ENCODE measurements at regions not wholly inside any gene's neighbourhood (a gene's known extent, or its start where the extent isn't known, plus 50 kb on each side); places are given as distances from the start of the nearest gene placed in this dataset.

DNA sequence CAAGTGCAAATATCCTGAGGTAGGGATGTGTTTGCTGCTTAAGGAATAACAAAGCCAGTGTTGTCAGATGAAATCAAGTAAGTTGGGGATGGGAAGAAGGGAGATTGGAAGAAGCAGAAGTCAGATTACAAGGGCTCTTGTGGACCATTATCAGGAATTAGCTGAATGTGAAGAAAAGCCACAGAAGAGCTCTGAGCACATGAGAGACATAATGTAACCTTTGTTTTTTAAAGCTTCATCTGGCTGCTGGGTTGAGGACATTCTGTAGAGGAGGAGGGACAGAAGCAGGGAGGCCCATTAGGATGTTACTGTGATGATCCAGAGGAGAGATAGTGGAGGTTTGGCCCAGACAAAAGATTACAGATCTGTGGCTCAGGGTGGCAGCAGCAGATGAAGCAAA is 111.7 kb downstream of the DUSP10 start:
- no peak overlapping the region for H3K4me3 ChIP-seq (ENCODE audit: low read depth, low read length)
- DNase-seq (ENCODE audit: low read depth), result no peak
- no peak for TF ChIP-seq CTCF (IDR thresholded peaks at IDR 0.05; ENCODE audit: insufficient read depth, low read depth, low read length)

DNA sequence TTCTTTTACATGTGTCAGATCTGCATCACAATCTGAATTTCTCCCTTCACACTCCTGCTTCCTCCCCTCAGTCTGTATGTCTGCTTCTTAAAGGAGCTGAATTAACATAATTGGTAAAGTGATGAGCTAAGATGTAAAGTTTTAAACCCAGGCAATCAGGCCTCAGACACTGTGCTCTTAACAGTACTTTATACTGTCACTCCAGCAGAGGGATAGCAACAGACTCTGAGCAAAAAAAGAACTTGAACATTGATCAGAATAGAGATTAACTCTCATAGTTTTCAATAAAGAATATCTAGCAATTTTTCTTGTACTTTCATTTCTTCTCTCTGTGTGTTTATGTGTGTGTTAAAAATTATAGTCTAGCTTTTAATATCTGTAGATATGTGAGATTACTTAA is 110.3 kb downstream of the DUSP10 start:
- no peak for TF ChIP-seq CTCF (IDR thresholded peaks at IDR 0.05; ENCODE audit: insufficient read depth, low read depth, low read length)
- DNase-seq (ENCODE audit: low read depth), result no peak
- no peak overlapping the region for H3K4me3 ChIP-seq (ENCODE audit: low read depth, low read length)

GRCh38 chr1:221632072-221632471 is 109.8 kb downstream of the DUSP10 start:
- DNase-seq (ENCODE audit: low read depth), result no peak
- TF ChIP-seq CTCF (IDR thresholded peaks at IDR 0.05; ENCODE audit: insufficient read depth, low read depth, low read length), result no peak
- H3K4me3 ChIP-seq (ENCODE audit: low read depth, low read length), result no peak overlapping the region

GRCh38 chr1:221633841-221634409 is 108.0 kb downstream of the DUSP10 start:
- no peak for DNase-seq (ENCODE audit: low read depth)
- no peak for TF ChIP-seq CTCF (IDR thresholded peaks at IDR 0.05; ENCODE audit: insufficient read depth, low read depth, low read length)

DNA sequence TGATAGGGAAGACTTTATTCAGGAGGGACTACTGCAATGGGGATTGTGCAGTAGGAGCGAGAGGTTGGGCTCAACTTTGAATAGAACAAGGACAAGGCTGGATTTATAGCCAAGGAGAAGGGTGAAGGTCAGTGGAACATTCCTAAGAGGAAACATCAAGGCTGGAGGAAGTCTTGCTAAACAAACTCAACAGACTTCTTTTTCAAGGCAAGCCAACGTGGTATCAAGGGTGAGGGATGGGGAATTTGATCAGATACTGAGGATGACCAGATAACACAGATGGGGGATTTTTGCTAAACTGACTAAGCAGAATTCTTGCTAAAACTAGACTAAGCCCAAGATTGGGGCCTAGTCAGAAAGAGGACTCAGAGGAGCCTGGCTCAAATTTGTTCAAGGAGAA is 107.3 kb downstream of the DUSP10 start:
- DNase-seq (ENCODE audit: low read depth), result peak; percentile 42
- no peak overlapping the region for H3K4me3 ChIP-seq (ENCODE audit: low read depth, low read length)
- TF ChIP-seq CTCF (IDR thresholded peaks at IDR 0.05; ENCODE audit: insufficient read depth, low read depth, low read length), result no peak

More at GRCh38 chr1:221633841-221634409, 108.0 kb downstream of the DUSP10 start:
- no peak overlapping the region for H3K4me3 ChIP-seq (ENCODE audit: low read depth, low read length)

DNA sequence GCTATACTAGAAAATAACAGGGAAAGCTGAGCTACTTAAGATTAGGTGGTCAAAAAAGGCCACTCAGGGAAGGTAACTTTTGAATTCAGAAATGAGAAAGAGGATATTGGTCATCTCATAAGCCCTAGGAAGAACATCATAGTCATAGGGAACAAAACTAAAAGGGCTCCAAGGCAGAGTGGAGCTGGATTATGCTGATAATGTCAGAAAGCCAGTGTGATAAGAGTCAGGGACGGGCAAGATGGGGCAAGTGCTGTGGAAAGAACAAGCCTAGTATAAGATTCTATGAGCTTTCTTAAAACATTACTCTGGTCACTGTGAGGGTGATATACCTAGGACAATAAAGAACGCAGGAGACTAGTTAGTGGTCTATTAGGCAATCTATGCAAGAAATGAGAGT is 106.6 kb downstream of the DUSP10 start:
- DNase-seq (ENCODE audit: low read depth), result no peak
- no peak for TF ChIP-seq CTCF (IDR thresholded peaks at IDR 0.05; ENCODE audit: insufficient read depth, low read depth, low read length)
- no peak overlapping the region for H3K4me3 ChIP-seq (ENCODE audit: low read depth, low read length)

DNA sequence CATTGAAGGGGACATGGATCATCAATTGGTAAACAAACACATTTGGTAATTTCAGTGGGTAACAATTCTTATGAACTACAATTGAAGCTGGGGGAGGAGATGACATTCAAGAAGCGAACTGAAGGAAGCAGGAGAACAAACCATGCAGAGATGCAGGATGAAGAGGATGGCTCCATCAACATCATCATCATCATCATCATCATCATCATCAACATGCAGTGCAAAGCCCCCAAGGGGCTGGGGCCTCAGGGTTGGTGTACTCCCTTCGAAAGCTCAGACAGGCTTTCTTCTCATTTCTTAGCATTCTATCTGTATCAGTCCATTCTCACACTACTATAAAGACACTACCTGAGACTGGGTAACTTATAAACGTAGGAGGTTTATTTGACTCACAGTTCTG is 105.8 kb downstream of the DUSP10 start:
- TF ChIP-seq CTCF (IDR thresholded peaks at IDR 0.05; ENCODE audit: insufficient read depth, low read depth, low read length), result no peak
- no peak overlapping the region for H3K4me3 ChIP-seq (ENCODE audit: low read depth, low read length)
- DNase-seq (ENCODE audit: low read depth), result no peak
